HEK293 (cell line): ENCODE measurements at regions not wholly inside any gene's neighbourhood (a gene's known extent, or its start where the extent isn't known, plus 50 kb on each side); places are given as distances from the start of the nearest gene placed in this dataset.

Experiments
- CTCF ChIA-PET: fragments of 350-600 bp; formaldehyde crosslinking; extraction: SDS; loops from one replicate; lab custom pipeline; 2021; ENCODE audit warnings: antibody characterized with exemption; lab: Yijun Ruan, JAX
- POLR2A ChIA-PET: fragments of 300-600 bp; formaldehyde crosslinking; extraction: SDS; loops from one replicate; lab custom pipeline; 2020; ENCODE audit warnings: antibody characterized with exemption, inconsistent platforms; lab: Yijun Ruan, JAX
- H3K27ac ChIP-seq: fragments of 200-500 bp; sonication (Bioruptor generic); 2 replicates; pipeline ENCODE4 v1.5.1; 2014; ENCODE audit warnings: low read depth, low read length, control low read depth, inconsistent platforms; ENCODE audit errors: extremely low read depth
- H3K36me3 ChIP-seq, 2 experiments: fragments of 200-500 bp in 1 of 2; sonication (Bioruptor generic) in 1 of 2; 1 replicate in 1 of 2; 2 replicates in 1 of 2; pipeline ENCODE4 v1.5.1; 2014 to 2017; ENCODE audit warnings: inconsistent platforms in 2 of 2, low read length in 2 of 2; ENCODE audit not compliant: control insufficient read depth in 2 of 2, insufficient read depth in 1 of 2
- H3K4me1 ChIP-seq: fragments of 200-500 bp; sonication (Bioruptor generic); 2 replicates; pipeline ENCODE4 v1.5.1; 2014; ENCODE audit warnings: mild to moderate bottlenecking, low read length, inconsistent platforms; ENCODE audit not compliant: control insufficient read depth, insufficient read depth
- H3K4me3 ChIP-seq: 2 replicates; pipeline ENCODE4 v1.5.1; 2011; ENCODE audit warnings: low read depth, mild to moderate bottlenecking, control low read depth, low read length, moderate library complexity
- H3K9me3 ChIP-seq: fragments of 200-500 bp; sonication (Bioruptor generic); 2 replicates; pipeline ENCODE4 v1.5.1; 2014; ENCODE audit warnings: low read depth, low read length, inconsistent platforms; ENCODE audit not compliant: control insufficient read depth, insufficient read depth
- CTCF ChIP-seq: fragments of 450-650 bp; formaldehyde crosslinking; IDR thresholded peaks from 2 replicates; pipeline ENCODE4 v1.5.1; 2016; ENCODE audit warnings: missing biosample characterization, missing genetic modification characterization
- HOXD13 ChIP-seq: sonication (generic); formaldehyde crosslinking; IDR thresholded peaks from 2 replicates; pipeline ENCODE4 v1.8.0; 2022; ENCODE audit warnings: missing genetic modification reagents, borderline replicate concordance
- SCRT2 ChIP-seq: fragments of 450-650 bp; formaldehyde crosslinking; IDR thresholded peaks from 2 replicates; pipeline ENCODE4 v1.5.1; 2016; ENCODE audit warnings: missing biosample characterization, missing genetic modification characterization
- TSHZ1 ChIP-seq: fragments of 450-650 bp; formaldehyde crosslinking; IDR thresholded peaks from 2 replicates; pipeline ENCODE4 v1.5.1; 2016; ENCODE audit warnings: missing biosample characterization, missing genetic modification characterization, borderline replicate concordance
- ZBTB1 ChIP-seq: fragments of 450-650 bp; formaldehyde crosslinking; IDR thresholded peaks from 2 replicates; pipeline ENCODE4 v1.5.1; 2016; ENCODE audit warnings: missing biosample characterization, missing genetic modification characterization
- ZBTB7A ChIP-seq: fragments of 450-650 bp; formaldehyde crosslinking; IDR thresholded peaks from 2 replicates; pipeline ENCODE4 v1.5.1; 2016; ENCODE audit warnings: low read depth, missing biosample characterization, missing genetic modification characterization
- ZNF10 ChIP-seq: fragments of 450-650 bp; formaldehyde crosslinking; IDR thresholded peaks from 2 replicates; pipeline ENCODE4 v1.5.1; 2017; ENCODE audit warnings: missing biosample characterization, missing genetic modification characterization
- ZNF114 ChIP-seq: fragments of 450-650 bp; formaldehyde crosslinking; IDR thresholded peaks from 2 replicates; pipeline ENCODE4 v1.5.0; 2017; ENCODE audit warnings: missing biosample characterization, missing genetic modification characterization
- ZNF174 ChIP-seq: fragments of 450-650 bp; formaldehyde crosslinking; IDR thresholded peaks from 2 replicates; pipeline ENCODE4 v1.5.0; 2017; ENCODE audit warnings: missing biosample characterization, mild to moderate bottlenecking, missing genetic modification characterization
- ZNF175 ChIP-seq: fragments of 450-650 bp; formaldehyde crosslinking; IDR thresholded peaks from 2 replicates; pipeline ENCODE4 v1.5.1; 2016; ENCODE audit warnings: missing biosample characterization, missing genetic modification characterization
- ZNF266 ChIP-seq: fragments of 450-650 bp; formaldehyde crosslinking; IDR thresholded peaks from 2 replicates; pipeline ENCODE4 v1.5.1; 2016; ENCODE audit warnings: missing biosample characterization, missing genetic modification characterization, low read depth
- ZNF274 ChIP-seq, 2 experiments: fragments of 200-500 bp in 1 of 2; fragments of 450-650 bp in 1 of 2; sonication (Bioruptor generic) in 1 of 2; formaldehyde crosslinking in 1 of 2; IDR thresholded peaks; 2 replicates each; pipeline versions ENCODE4 v1.5.1 to v1.6.1; 2014 to 2016; ENCODE audit warnings: borderline replicate concordance in 1 of 2, inconsistent platforms in 1 of 2, low read length in 1 of 2, missing biosample characterization in 1 of 2, missing genetic modification characterization in 1 of 2
- ZNF37A ChIP-seq: fragments of 450-650 bp; IDR thresholded peaks from 2 replicates; pipeline ENCODE4 v1.5.1; 2018; ENCODE audit warnings: missing biosample characterization, missing genetic modification characterization
- ZNF544 ChIP-seq: fragments of 450-650 bp; formaldehyde crosslinking; IDR thresholded peaks from 2 replicates; pipeline ENCODE4 v1.5.0; 2017; ENCODE audit warnings: missing biosample characterization, missing genetic modification characterization
- ZNF548 ChIP-seq: fragments of 450-650 bp; formaldehyde crosslinking; IDR thresholded peaks from 2 replicates; pipeline ENCODE4 v1.5.1; 2016; ENCODE audit warnings: missing biosample characterization, missing genetic modification characterization
- ZNF555 ChIP-seq: fragments of 450-650 bp; formaldehyde crosslinking; conservative IDR thresholded peaks from 2 replicates; pipeline ENCODE4 v1.5.1; 2017; ENCODE audit warnings: missing biosample characterization, mild to moderate bottlenecking, missing genetic modification characterization, inconsistent platforms
- ZNF558 ChIP-seq: fragments of 450-650 bp; formaldehyde crosslinking; IDR thresholded peaks from 2 replicates; pipeline ENCODE4 v1.5.1; 2016; ENCODE audit warnings: missing biosample characterization, missing genetic modification characterization
- ZNF664 ChIP-seq: fragments of 450-650 bp; formaldehyde crosslinking; IDR thresholded peaks from 2 replicates; pipeline ENCODE4 v1.5.1; 2016; ENCODE audit warnings: missing biosample characterization, missing genetic modification characterization
- ZNF785 ChIP-seq: fragments of 450-650 bp; formaldehyde crosslinking; IDR thresholded peaks from 2 replicates; pipeline ENCODE4 v1.5.1; 2016; ENCODE audit warnings: missing biosample characterization, missing genetic modification characterization
- ZNF837 ChIP-seq: fragments of 450-650 bp; formaldehyde crosslinking; IDR thresholded peaks from 2 replicates; pipeline ENCODE4 v1.5.1; 2016; ENCODE audit warnings: missing biosample characterization, missing genetic modification characterization
- TF ChIP-seq, protein P1 (sequence below): fragments of 450-650 bp; formaldehyde crosslinking; IDR thresholded peaks from 2 replicates; pipeline ENCODE4 v1.5.1; 2016; ENCODE audit warnings: missing biosample characterization, missing genetic modification characterization
- TF ChIP-seq, protein P2 (sequence below): fragments of 450-650 bp; formaldehyde crosslinking; IDR thresholded peaks from 2 replicates; pipeline ENCODE4; 2016; ENCODE audit warnings: missing biosample characterization, missing genetic modification characterization
- TF ChIP-seq, protein P3 (sequence below): fragments of 450-650 bp; formaldehyde crosslinking; IDR thresholded peaks from 2 replicates; pipeline ENCODE4 v1.5.1; 2017; ENCODE audit warnings: missing biosample characterization, missing genetic modification characterization
- TF ChIP-seq, protein P4 (sequence below): fragments of 450-650 bp; IDR thresholded peaks from 2 replicates; pipeline ENCODE4 v1.5.1; 2018; ENCODE audit warnings: missing biosample characterization, missing genetic modification characterization
- TF ChIP-seq, protein P5 (sequence below): fragments of 450-650 bp; formaldehyde crosslinking; IDR thresholded peaks from 2 replicates; pipeline ENCODE4 v1.5.1; 2017; ENCODE audit warnings: missing biosample characterization, missing genetic modification characterization

GRCh38 chr13:76828316-76828741 is 57.9 kb downstream of the KCTD12 start (continued):
- TF ChIP-seq, protein P1, sequence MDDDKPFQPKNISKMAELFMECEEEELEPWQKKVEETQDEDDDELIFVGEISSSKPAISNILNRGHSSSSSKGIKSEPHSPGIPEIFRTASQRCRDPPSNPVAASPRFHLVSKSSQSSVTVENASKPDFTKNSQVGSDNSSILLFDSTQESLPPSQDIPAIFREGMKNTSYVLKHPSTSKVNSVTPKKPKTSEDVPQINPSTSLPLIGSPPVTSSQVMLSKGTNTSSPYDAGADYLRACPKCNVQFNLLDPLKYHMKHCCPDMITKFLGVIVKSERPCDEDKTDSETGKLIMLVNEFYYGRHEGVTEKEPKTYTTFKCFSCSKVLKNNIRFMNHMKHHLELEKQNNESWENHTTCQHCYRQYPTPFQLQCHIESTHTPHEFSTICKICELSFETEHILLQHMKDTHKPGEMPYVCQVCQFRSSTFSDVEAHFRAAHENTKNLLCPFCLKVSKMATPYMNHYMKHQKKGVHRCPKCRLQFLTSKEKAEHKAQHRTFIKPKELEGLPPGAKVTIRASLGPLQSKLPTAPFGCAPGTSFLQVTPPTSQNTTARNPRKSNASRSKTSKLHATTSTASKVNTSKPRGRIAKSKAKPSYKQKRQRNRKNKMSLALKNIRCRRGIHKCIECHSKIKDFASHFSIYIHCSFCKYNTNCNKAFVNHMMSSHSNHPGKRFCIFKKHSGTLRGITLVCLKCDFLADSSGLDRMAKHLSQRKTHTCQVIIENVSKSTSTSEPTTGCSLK (tag by site-specific recombination): no peak
- TF ChIP-seq ZNF837 (tag by site-specific recombination) (no peak), ZNF558 (tag by site-specific recombination) (no peak), ZNF10 (tag by site-specific recombination) (no peak), ZNF785 (tag by site-specific recombination) (no peak), ZNF555 (tag by site-specific recombination) (no peak), ZNF37A (no peak), HOXD13 (CRISPR knock-in tag) (no peak)
- TF ChIP-seq, protein P2, sequence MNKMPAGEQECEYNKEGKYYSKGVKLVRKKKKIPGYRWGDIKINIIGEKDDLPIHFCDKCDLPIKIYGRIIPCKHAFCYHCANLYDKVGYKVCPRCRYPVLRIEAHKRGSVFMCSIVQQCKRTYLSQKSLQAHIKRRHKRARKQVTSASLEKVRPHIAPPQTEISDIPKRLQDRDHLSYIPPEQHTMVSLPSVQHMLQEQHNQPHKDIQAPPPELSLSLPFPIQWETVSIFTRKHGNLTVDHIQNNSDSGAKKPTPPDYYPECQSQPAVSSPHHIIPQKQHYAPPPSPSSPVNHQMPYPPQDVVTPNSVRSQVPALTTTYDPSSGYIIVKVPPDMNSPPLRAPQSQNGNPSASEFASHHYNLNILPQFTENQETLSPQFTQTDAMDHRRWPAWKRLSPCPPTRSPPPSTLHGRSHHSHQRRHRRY: no peak
- TF ChIP-seq, protein P3, sequence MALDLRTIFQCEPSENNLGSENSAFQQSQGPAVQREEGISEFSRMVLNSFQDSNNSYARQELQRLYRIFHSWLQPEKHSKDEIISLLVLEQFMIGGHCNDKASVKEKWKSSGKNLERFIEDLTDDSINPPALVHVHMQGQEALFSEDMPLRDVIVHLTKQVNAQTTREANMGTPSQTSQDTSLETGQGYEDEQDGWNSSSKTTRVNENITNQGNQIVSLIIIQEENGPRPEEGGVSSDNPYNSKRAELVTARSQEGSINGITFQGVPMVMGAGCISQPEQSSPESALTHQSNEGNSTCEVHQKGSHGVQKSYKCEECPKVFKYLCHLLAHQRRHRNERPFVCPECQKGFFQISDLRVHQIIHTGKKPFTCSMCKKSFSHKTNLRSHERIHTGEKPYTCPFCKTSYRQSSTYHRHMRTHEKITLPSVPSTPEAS: no peak
- TF ChIP-seq, all 188 proteins: peak for 0

- CTCF ChIA-PET: no interaction called here
- POLR2A ChIA-PET: no interaction called here
- H3K4me1 ChIP-seq: no peaks in the 10 kb centered on the region
- TF ChIP-seq SCRT2 (no peak), ZNF544 (no peak), CTCF (tag by site-specific recombination) (no peak), ZNF274 (IDR thresholded peaks at IDR 0.05; ENCODE audit: low read length) (no peak), ZNF274 (tag by site-specific recombination; IDR thresholded peaks at IDR 0.05; ENCODE audit: borderline replicate concordance) (no peak), ZNF174 (tag by site-specific recombination) (no peak), ZNF548 (tag by site-specific recombination) (no peak), ZNF664 (tag by site-specific recombination) (no peak), ZBTB1 (no peak), ZNF114 (no peak), TSHZ1 (no peak), ZNF175 (no peak), ZNF266 (tag by site-specific recombination) (no peak), ZBTB7A (tag by site-specific recombination) (no peak)
- TF ChIP-seq, protein P4, sequence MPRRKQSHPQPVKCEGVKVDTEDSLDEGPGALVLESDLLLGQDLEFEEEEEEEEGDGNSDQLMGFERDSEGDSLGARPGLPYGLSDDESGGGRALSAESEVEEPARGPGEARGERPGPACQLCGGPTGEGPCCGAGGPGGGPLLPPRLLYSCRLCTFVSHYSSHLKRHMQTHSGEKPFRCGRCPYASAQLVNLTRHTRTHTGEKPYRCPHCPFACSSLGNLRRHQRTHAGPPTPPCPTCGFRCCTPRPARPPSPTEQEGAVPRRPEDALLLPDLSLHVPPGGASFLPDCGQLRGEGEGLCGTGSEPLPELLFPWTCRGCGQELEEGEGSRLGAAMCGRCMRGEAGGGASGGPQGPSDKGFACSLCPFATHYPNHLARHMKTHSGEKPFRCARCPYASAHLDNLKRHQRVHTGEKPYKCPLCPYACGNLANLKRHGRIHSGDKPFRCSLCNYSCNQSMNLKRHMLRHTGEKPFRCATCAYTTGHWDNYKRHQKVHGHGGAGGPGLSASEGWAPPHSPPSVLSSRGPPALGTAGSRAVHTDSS (tag by site-specific recombination): no peak
- TF ChIP-seq, protein P5, sequence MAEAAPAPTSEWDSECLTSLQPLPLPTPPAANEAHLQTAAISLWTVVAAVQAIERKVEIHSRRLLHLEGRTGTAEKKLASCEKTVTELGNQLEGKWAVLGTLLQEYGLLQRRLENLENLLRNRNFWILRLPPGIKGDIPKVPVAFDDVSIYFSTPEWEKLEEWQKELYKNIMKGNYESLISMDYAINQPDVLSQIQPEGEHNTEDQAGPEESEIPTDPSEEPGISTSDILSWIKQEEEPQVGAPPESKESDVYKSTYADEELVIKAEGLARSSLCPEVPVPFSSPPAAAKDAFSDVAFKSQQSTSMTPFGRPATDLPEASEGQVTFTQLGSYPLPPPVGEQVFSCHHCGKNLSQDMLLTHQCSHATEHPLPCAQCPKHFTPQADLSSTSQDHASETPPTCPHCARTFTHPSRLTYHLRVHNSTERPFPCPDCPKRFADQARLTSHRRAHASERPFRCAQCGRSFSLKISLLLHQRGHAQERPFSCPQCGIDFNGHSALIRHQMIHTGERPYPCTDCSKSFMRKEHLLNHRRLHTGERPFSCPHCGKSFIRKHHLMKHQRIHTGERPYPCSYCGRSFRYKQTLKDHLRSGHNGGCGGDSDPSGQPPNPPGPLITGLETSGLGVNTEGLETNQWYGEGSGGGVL: no peak
These were observed 59.7 kb downstream of the KCTD12 start for GRCh38 chr13:76826527-76826926.

More at GRCh38 chr13:76826527-76826926, 59.7 kb downstream of the KCTD12 start:
- Histone ChIP-seq H3K9me3 (no peaks in the 10 kb centered on the region), H3K36me3 (no peaks in the 10 kb centered on the region), H3K27ac (no peak overlapping the region), H3K4me3 (no peak overlapping the region)
